Tibial nerve (tissue), 3 donors: ENCODE measurements at regions not wholly inside any gene's neighbourhood (a gene's known extent, or its start where the extent isn't known, plus 50 kb on each side); places are given as distances from the start of the nearest gene placed in this dataset.

Source experiments
- POLR2A ChIP-seq, 2 donors: fragments of 450-650 bp; IDR thresholded peaks; one replicate each; pipeline ENCODE4 v1.6.1; 2017; ENCODE audit warnings: antibody characterized with exemption in 2 of 2, mild to moderate bottlenecking in 2 of 2, moderate library complexity in 2 of 2
- TF ChIP-seq, protein P1 (sequence below), 5 experiments: fragments of 200-600 bp in 3 of 5; fragments of 450-650 bp in 2 of 5; sonication (generic) in 3 of 5; IDR thresholded peaks; one replicate each; pipeline ENCODE4 v1.5.1; 2016 to 2019; ENCODE audit warnings: antibody characterized with exemption in 5 of 5, mild to moderate bottlenecking in 3 of 5, moderate library complexity in 2 of 5

DNA sequence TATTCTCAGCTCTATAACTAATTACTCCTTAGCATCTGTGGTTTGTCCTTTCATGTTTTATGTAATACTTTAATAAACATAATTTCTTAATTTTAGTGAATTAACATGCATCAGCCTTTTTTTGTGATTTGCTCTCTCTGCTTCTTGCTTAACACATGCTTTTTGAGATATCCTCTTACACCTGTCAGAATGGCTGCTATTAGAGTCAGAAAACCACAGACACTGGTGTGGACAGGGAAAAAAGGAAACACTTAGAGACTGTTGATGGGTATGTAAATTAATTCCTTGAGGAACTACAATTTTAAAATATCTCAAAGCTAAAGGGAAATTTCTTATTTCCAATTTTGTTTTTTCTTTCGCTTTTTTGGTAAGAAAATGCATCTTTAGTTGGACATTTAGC is 549.0 kb downstream of the ZNF804A start:
- TF ChIP-seq POLR2A (IDR thresholded peaks at IDR 0.05): no peak
- TF ChIP-seq, protein P1, sequence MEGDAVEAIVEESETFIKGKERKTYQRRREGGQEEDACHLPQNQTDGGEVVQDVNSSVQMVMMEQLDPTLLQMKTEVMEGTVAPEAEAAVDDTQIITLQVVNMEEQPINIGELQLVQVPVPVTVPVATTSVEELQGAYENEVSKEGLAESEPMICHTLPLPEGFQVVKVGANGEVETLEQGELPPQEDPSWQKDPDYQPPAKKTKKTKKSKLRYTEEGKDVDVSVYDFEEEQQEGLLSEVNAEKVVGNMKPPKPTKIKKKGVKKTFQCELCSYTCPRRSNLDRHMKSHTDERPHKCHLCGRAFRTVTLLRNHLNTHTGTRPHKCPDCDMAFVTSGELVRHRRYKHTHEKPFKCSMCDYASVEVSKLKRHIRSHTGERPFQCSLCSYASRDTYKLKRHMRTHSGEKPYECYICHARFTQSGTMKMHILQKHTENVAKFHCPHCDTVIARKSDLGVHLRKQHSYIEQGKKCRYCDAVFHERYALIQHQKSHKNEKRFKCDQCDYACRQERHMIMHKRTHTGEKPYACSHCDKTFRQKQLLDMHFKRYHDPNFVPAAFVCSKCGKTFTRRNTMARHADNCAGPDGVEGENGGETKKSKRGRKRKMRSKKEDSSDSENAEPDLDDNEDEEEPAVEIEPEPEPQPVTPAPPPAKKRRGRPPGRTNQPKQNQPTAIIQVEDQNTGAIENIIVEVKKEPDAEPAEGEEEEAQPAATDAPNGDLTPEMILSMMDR (IDR thresholded peaks at IDR 0.05): no peak
